Transverse colon (tissue), 3 donors: ENCODE measurements at regions not wholly inside any gene's neighbourhood (a gene's known extent, or its start where the extent isn't known, plus 50 kb on each side); places are given as distances from the start of the nearest gene placed in this dataset.

Experiments
- POLR2A ChIP-seq: fragments of 450-650 bp; IDR thresholded peaks from one replicate; pipeline ENCODE4 v1.6.1; 2016; ENCODE audit warnings: antibody characterized with exemption, mild to moderate bottlenecking, moderate library complexity
- TF ChIP-seq, protein P1 (sequence below), 5 experiments: fragments of 200-600 bp in 3 of 5; fragments of 450-650 bp in 2 of 5; sonication (generic) in 3 of 5; IDR thresholded peaks; 1 replicate in 2 of 5; 2 replicates in 3 of 5; pipeline ENCODE4 v1.5.1; 2016 to 2017; ENCODE audit warnings: antibody characterized with exemption in 5 of 5, inconsistent platforms in 3 of 5, mild to moderate bottlenecking in 2 of 5, moderate library complexity in 1 of 5

DNA sequence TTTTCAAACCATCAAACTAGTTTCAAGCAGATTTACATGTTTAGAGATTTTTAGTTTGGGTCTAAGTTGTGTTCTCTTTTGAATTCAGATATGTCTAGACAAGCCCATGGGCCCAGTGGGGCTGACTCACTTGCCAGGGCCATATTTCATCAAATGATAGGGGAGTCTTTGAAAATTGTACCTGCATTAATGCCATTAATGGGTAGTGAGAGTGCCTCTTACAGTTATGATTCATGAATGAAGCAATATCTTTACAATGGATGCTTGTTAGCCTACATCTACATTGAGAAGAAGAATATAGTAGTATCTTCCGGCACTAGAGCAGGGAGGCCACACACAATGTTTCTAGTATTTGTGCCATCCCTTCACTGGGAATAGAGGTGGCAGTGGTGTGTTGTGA is 174.2 kb upstream of the E2F7 start:
- TF ChIP-seq, protein P1, sequence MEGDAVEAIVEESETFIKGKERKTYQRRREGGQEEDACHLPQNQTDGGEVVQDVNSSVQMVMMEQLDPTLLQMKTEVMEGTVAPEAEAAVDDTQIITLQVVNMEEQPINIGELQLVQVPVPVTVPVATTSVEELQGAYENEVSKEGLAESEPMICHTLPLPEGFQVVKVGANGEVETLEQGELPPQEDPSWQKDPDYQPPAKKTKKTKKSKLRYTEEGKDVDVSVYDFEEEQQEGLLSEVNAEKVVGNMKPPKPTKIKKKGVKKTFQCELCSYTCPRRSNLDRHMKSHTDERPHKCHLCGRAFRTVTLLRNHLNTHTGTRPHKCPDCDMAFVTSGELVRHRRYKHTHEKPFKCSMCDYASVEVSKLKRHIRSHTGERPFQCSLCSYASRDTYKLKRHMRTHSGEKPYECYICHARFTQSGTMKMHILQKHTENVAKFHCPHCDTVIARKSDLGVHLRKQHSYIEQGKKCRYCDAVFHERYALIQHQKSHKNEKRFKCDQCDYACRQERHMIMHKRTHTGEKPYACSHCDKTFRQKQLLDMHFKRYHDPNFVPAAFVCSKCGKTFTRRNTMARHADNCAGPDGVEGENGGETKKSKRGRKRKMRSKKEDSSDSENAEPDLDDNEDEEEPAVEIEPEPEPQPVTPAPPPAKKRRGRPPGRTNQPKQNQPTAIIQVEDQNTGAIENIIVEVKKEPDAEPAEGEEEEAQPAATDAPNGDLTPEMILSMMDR (IDR thresholded peaks at IDR 0.05) = no peak
- no peak for TF ChIP-seq POLR2A
